ENCODE measurements at regions not wholly inside any gene's neighbourhood (a gene's known extent, or its start where the extent isn't known, plus 50 kb on each side); places are given as distances from the start of the nearest gene placed in this dataset.

GRCh38 chr14:101193845-101194372 lies 290.4 kb upstream of the RTL1 start:
- DNase-seq (ENCODE audit: low spot score): no peak

- no peak for DNase-seq (ENCODE audit: low spot score)
Measured at GRCh38 chr14:101194373-101195308, 291.1 kb upstream of the RTL1 start.

- no peak for DNase-seq (ENCODE audit: low spot score)
Measured at GRCh38 chr14:101195309-101195901, 291.9 kb upstream of the RTL1 start.

GRCh38 chr14:101196051-101196712 lies 292.7 kb upstream of the RTL1 start:
- no peak for DNase-seq (ENCODE audit: low spot score)

GRCh38 chr14:101196795-101197590 lies 293.5 kb upstream of the RTL1 start:
- no peak for DNase-seq (ENCODE audit: low spot score)

GRCh38 chr14:101197595-101198397 lies 294.3 kb upstream of the RTL1 start:
- no peak for DNase-seq (ENCODE audit: low spot score)

GRCh38 chr14:101198398-101199027 lies 295.0 kb upstream of the RTL1 start:
- no peak for DNase-seq (ENCODE audit: low spot score)

GRCh38 chr14:101199028-101199770 lies 295.7 kb upstream of the RTL1 start:
- DNase-seq (ENCODE audit: low spot score): no peak

- no peak for DNase-seq (ENCODE audit: low spot score)
Measured at GRCh38 chr14:101200008-101200649, 296.6 kb upstream of the RTL1 start.

GRCh38 chr14:101200650-101201516 lies 297.4 kb upstream of the RTL1 start:
- DNase-seq (ENCODE audit: low spot score): no peak

GRCh38 chr14:101201535-101202151 lies 298.1 kb upstream of the RTL1 start:
- DNase-seq (ENCODE audit: low spot score): no peak

GRCh38 chr14:101202627-101203404 lies 299.3 kb upstream of the RTL1 start:
- no peak for DNase-seq (ENCODE audit: low spot score)

- no peak for DNase-seq (ENCODE audit: low spot score)
Measured at GRCh38 chr14:101206556-101206955, 303.0 kb upstream of the RTL1 start.

GRCh38 chr14:101207041-101207440 lies 303.5 kb upstream of the RTL1 start:
- DNase-seq (ENCODE audit: low spot score): no peak

- no peak for DNase-seq (ENCODE audit: low spot score)
Measured at GRCh38 chr14:101207897-101208296, 304.4 kb upstream of the RTL1 start.

GRCh38 chr14:101209594-101209993 lies 306.1 kb upstream of the RTL1 start:
- DNase-seq (ENCODE audit: low spot score): no peak

- DNase-seq (ENCODE audit: low spot score): no peak
Measured at GRCh38 chr14:101215266-101215665, 311.7 kb upstream of the RTL1 start.
